ENCODE measurements at regions not wholly inside any gene's neighbourhood (a gene's known extent, or its start where the extent isn't known, plus 50 kb on each side); places are given as distances from the start of the nearest gene placed in this dataset.

DNA sequence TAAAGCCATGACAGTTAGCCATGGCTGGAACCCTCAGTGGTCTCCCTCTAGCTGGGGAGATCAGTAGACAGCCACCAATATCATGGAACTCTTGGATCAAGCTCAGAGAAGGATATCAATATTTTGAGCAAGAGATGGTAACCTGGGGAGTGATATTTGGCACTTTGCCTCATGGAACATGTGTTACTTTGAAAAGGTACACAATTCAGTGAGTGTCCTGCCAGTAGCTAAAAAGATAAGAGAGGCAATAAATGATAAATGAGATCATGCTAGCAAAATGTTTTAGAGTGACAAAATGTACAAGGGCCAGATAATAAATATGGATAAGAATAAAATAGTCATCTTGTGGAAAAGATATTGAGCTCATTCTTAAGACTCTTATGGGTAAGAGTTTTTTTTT is 1618.7 kb downstream of the OLFM4 start (continued):
- TF ChIP-seq CHD7 (IDR thresholded peaks at IDR 0.05; ENCODE audit: insufficient replicate concordance, low read length) (no peak), SIRT6 (IDR thresholded peaks at IDR 0.05; ENCODE audit: low read length) (no peak), TAF7 (optimal IDR thresholded peaks at IDR 0.05; ENCODE audit: borderline replicate concordance, low read depth, low read length) (no peak), BCL11A (IDR thresholded peaks at IDR 0.05; ENCODE audit: low read depth in 2 of 2, low read length in 2 of 2) (no peak), RBBP5 (IDR thresholded peaks at IDR 0.05; ENCODE audit: borderline replicate concordance, low read depth, low read length) (no peak), MAX (IDR thresholded peaks at IDR 0.05) (no peak), CHD1 (IDR thresholded peaks at IDR 0.05; ENCODE audit: low read depth, low read length) (no peak)

All from H1 (cell line).